GM12878 (cell line): ENCODE measurements at regions not wholly inside any gene's neighbourhood (a gene's known extent, or its start where the extent isn't known, plus 50 kb on each side); places are given as distances from the start of the nearest gene placed in this dataset.

Experiments used
- ATAC-seq: fragments of 200-7000 bp; cut with Tn5 transposase; 3 replicates; pipeline ENCODE4 v1.9.1; 2020; ENCODE audit warnings: mild to moderate bottlenecking, moderate library complexity
- BruUV-seq: library from RNA; stranded (reverse); fragments of 400-500 nt; replicated peaks from 2 replicates; lab custom pipeline; 2021; lab: Mats Ljungman, UMichigan
- CTCF ChIA-PET: fragments of 300-600 bp; sonication (Branson Sonifier 250); formaldehyde crosslinking; extraction: SDS; loops from one replicate; lab custom pipeline; 2021; ENCODE audit warnings: inconsistent platforms; lab: Yijun Ruan, JAX
- POLR2A ChIA-PET: fragments of 350-600 bp; formaldehyde crosslinking; extraction: SDS; loops from one replicate; lab custom pipeline; 2021; ENCODE audit warnings: inconsistent platforms; lab: Charles Lee
- RAD21 ChIA-PET: fragments of 300-600 bp; sonication (Branson Sonifier 250); formaldehyde crosslinking; loops from one replicate; lab custom pipeline; 2023; ENCODE audit warnings: antibody characterized with exemption; ENCODE audit not compliant: unreplicated experiment; lab: Charles Lee
- SMC1A ChIA-PET: fragments of 300-600 bp; sonication (Branson Sonifier 250); formaldehyde crosslinking; loops from one replicate; lab custom pipeline; 2023; ENCODE audit not compliant: unreplicated experiment, uncharacterized antibody; lab: Charles Lee
- DNase-seq: peaks from one replicate; pipeline ENCODE4 v3.0.0-alpha.2; 2011; ENCODE audit warnings: low read depth, low spot score
- FAIRE-seq: peaks from 3 replicates; lab custom pipeline; 2011; peaks lifted over from hg19 to GRCh38; lab: Jason Lieb, UNC
- H2AFZ ChIP-seq: 2 replicates; pipeline ENCODE4 v1.6.0; 2011; ENCODE audit warnings: low read depth, low read length, control low read depth; ENCODE audit not compliant: control insufficient read depth
- H3K27ac ChIP-seq: 2 replicates; pipeline ENCODE4 v1.5.1; 2011; ENCODE audit warnings: control low read depth; ENCODE audit not compliant: control insufficient read depth, insufficient read depth
- H3K27me3 ChIP-seq, 2 experiments: replicated peaks in 1 of 2; 2 replicates each; pipeline versions ENCODE4 v1.6.0 to v1.6.1; 2011; ENCODE audit warnings: low read length in 1 of 2; ENCODE audit not compliant: control insufficient read depth in 2 of 2, insufficient read depth in 2 of 2
- H3K36me3 ChIP-seq, 2 experiments: 2 replicates each; pipeline ENCODE4 v1.5.1; 2011; ENCODE audit warnings: low read length in 1 of 2; ENCODE audit not compliant: control insufficient read depth in 2 of 2, insufficient read depth in 2 of 2
- H3K4me1 ChIP-seq: 2 replicates; pipeline ENCODE4 v1.6.1; 2011; ENCODE audit warnings: mild to moderate bottlenecking, low read length, moderate library complexity, mixed read lengths; ENCODE audit not compliant: control insufficient read depth, insufficient read depth
- H3K4me2 ChIP-seq: 2 replicates; pipeline ENCODE4 v1.6.0; 2011; ENCODE audit warnings: control low read depth; ENCODE audit not compliant: control insufficient read depth, insufficient read depth
- H3K4me3 ChIP-seq: fragments of 200-600 bp; sonication (generic); 2 replicates; pipeline ENCODE4 v1.5.1; 2016
- H3K79me2 ChIP-seq: 2 replicates; pipeline ENCODE4 v1.6.0; 2011; ENCODE audit warnings: low read length; ENCODE audit not compliant: control insufficient read depth, insufficient read depth
- H3K9ac ChIP-seq: 2 replicates; pipeline ENCODE4 v1.8.0; 2011; ENCODE audit warnings: low read length, control low read depth, mixed read lengths; ENCODE audit not compliant: control insufficient read depth, insufficient read depth
- H3K9me3 ChIP-seq: replicated peaks from 3 replicates; pipeline ENCODE4 v1.5.1; 2011; ENCODE audit warnings: mild to moderate bottlenecking, low read length; ENCODE audit not compliant: control insufficient read depth, insufficient read depth
- H4K20me1 ChIP-seq: 2 replicates; pipeline ENCODE4 v1.6.0; 2011; ENCODE audit not compliant: control insufficient read depth, insufficient read depth
- CBFB ChIP-seq: IDR thresholded peaks from 2 replicates; pipeline ENCODE4 v1.6.1; 2016; ENCODE audit warnings: antibody characterized with exemption, low read depth
- CTCF ChIP-seq, 3 experiments: IDR thresholded peaks in 2 of 3; conservative IDR thresholded peaks in 1 of 3; 2 replicates each; pipeline ENCODE4 v1.5.1; 2011; ENCODE audit warnings: low read depth in 3 of 3, low read length in 3 of 3, mild to moderate bottlenecking in 3 of 3, control low read depth in 2 of 3, moderate library complexity in 2 of 3, inconsistent platforms in 1 of 3, mixed read lengths in 1 of 3; ENCODE audit not compliant: control insufficient read depth in 2 of 3, insufficient read depth in 1 of 3; ENCODE audit errors: extremely low read depth in 1 of 3
- EGR1 ChIP-seq, 2 experiments: IDR thresholded peaks; 1 replicate in 1 of 2; 2 replicates in 1 of 2; pipeline ENCODE4 v1.6.1; 2011 to 2012; ENCODE audit warnings: low read depth in 2 of 2, low read length in 2 of 2, borderline replicate concordance in 1 of 2, mild to moderate bottlenecking in 1 of 2, moderate library complexity in 1 of 2
- FOS ChIP-seq: IDR thresholded peaks from 3 replicates; pipeline ENCODE4 v1.6.1; 2011; ENCODE audit warnings: borderline replicate concordance; ENCODE audit not compliant: insufficient read length; ENCODE audit errors: extremely low read depth
- HSF1 ChIP-seq: fragments of 150-350 bp; IDR thresholded peaks from 2 replicates; pipeline ENCODE4 v1.6.1; 2014; ENCODE audit warnings: mild to moderate bottlenecking, low read depth, low read length
- IRF4 ChIP-seq: IDR thresholded peaks from 2 replicates; pipeline ENCODE4 v1.6.1; 2011; ENCODE audit warnings: low read depth, low read length
- MTA2 ChIP-seq: fragments of 450-650 bp; IDR thresholded peaks from 2 replicates; pipeline ENCODE4 v1.6.1; 2016; ENCODE audit warnings: low read depth, mild to moderate bottlenecking, moderate library complexity
- NFXL1 ChIP-seq: fragments of 450-650 bp; IDR thresholded peaks from 2 replicates; pipeline ENCODE4 v1.6.1; 2017; ENCODE audit warnings: antibody characterized with exemption, mild to moderate bottlenecking, borderline replicate concordance
- NR2C1 ChIP-seq: fragments of 450-650 bp; IDR thresholded peaks from 2 replicates; pipeline ENCODE4 v1.6.1; 2017; ENCODE audit warnings: antibody characterized with exemption, mild to moderate bottlenecking, moderate library complexity
- NR2C2 ChIP-seq: IDR thresholded peaks from 2 replicates; pipeline ENCODE4 v1.6.1; 2011; ENCODE audit warnings: borderline replicate concordance, low read depth; ENCODE audit not compliant: control insufficient read depth, insufficient read length
- PML ChIP-seq: IDR thresholded peaks from 2 replicates; pipeline ENCODE4 v1.6.1; 2012; ENCODE audit warnings: low read length, inconsistent platforms
- POLR2AphosphoS5 ChIP-seq: IDR thresholded peaks from 2 replicates; pipeline ENCODE4 v1.6.1; 2011; ENCODE audit warnings: mild to moderate bottlenecking, low read length, inconsistent platforms
- POU2F2 ChIP-seq: IDR thresholded peaks from 3 replicates; pipeline ENCODE4 v1.6.1; 2011; ENCODE audit warnings: low read depth, mild to moderate bottlenecking, low read length, borderline replicate concordance
- SIN3A ChIP-seq: IDR thresholded peaks from 2 replicates; pipeline ENCODE4 v1.6.1; 2012; ENCODE audit warnings: low read depth, low read length, improper control_type of control experiment
- TCF3 ChIP-seq: IDR thresholded peaks from 2 replicates; pipeline ENCODE4 v1.6.1; 2012; ENCODE audit warnings: low read depth, mild to moderate bottlenecking, low read length, borderline replicate concordance; ENCODE audit not compliant: insufficient read depth
- WGBS: methylation state at CpG from one replicate; pipeline ENCODE4 v1.1.6; 2016; ENCODE audit warnings: low lambda C conversion rate; ENCODE audit not compliant: insufficient replicate concordance, insufficient coverage; ENCODE audit errors: missing lambda C conversion rate; 5-methylcytosine and 5-hydroxymethylcytosine counted together
- in situ Hi-C: fragments of 300-500 bp; cut with MboI; formaldehyde crosslinking; loops from 9 replicates; pipeline ENCODE4 v1.14.3; 2018; ENCODE audit warnings: mixed read lengths
- intact Hi-C: fragments of 100-400 bp; cut with micrococcal nuclease; formaldehyde crosslinking; loops from one replicate; pipeline ENCODE4 v1.14.2; 2022; ENCODE audit not compliant: unreplicated experiment
- TF ChIP-seq, protein P1 (sequence below): IDR thresholded peaks from 2 replicates; pipeline ENCODE4 v1.6.1; 2011; ENCODE audit warnings: borderline replicate concordance, low read depth, mild to moderate bottlenecking, moderate library complexity, low read length; ENCODE audit not compliant: insufficient read depth, poor library complexity, severe bottlenecking
- TF ChIP-seq, protein P2 (sequence below): IDR thresholded peaks from 2 replicates; pipeline ENCODE4 v1.6.1; 2011; ENCODE audit warnings: borderline replicate concordance, low read depth, mild to moderate bottlenecking, moderate library complexity, mixed read lengths, low read length; ENCODE audit not compliant: insufficient read depth; ENCODE audit errors: extremely low read length

- in situ Hi-C loops = no loop called here
- no peaks in the 10 kb centered on the region; the same call in 2 of the 3 replicates for H3K9me3 ChIP-seq
- no peak for FAIRE-seq
- TF ChIP-seq, protein P1, sequence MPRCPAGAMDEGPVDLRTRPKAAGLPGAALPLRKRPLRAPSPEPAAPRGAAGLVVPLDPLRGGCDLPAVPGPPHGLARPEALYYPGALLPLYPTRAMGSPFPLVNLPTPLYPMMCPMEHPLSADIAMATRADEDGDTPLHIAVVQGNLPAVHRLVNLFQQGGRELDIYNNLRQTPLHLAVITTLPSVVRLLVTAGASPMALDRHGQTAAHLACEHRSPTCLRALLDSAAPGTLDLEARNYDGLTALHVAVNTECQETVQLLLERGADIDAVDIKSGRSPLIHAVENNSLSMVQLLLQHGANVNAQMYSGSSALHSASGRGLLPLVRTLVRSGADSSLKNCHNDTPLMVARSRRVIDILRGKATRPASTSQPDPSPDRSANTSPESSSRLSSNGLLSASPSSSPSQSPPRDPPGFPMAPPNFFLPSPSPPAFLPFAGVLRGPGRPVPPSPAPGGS = no peak
- no peak for TF ChIP-seq MTA2
- TF ChIP-seq POLR2AphosphoS5 = no peak
- TF ChIP-seq PML = no peak
- TF ChIP-seq NR2C1 = no peak
- TF ChIP-seq EGR1 (IDR thresholded peaks at IDR 0.05; ENCODE audit: borderline replicate concordance in 1 of 2, low read depth in 2 of 2, low read length in 2 of 2) = no peak
- no peak for TF ChIP-seq FOS
- TF ChIP-seq NR2C2 = no peak
- TF ChIP-seq NFXL1 = no peak
- no peak for TF ChIP-seq TCF3
- no peak for TF ChIP-seq IRF4
- TF ChIP-seq CBFB = no peak
- no peak for TF ChIP-seq POU2F2
- no peak for TF ChIP-seq SIN3A
- no peak for TF ChIP-seq HSF1
- TF ChIP-seq, protein P2, sequence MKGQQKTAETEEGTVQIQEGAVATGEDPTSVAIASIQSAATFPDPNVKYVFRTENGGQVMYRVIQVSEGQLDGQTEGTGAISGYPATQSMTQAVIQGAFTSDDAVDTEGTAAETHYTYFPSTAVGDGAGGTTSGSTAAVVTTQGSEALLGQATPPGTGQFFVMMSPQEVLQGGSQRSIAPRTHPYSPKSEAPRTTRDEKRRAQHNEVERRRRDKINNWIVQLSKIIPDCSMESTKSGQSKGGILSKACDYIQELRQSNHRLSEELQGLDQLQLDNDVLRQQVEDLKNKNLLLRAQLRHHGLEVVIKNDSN = no peak
- no peak for TF ChIP-seq CTCF (IDR thresholded peaks at IDR 0.05 in 2 of 3, conservative IDR thresholded peaks at IDR 0.05 in 1 of 3; ENCODE audit: control insufficient read depth in 2 of 3, extremely low read depth in 1 of 3, insufficient read depth in 1 of 3, low read depth in 3 of 3, low read length in 3 of 3)
Measured at GRCh38 chr11:116445108-116446047, 327.4 kb downstream of the BUD13 start.

More at GRCh38 chr11:116445108-116446047, 327.4 kb downstream of the BUD13 start:
- no peaks in the 10 kb centered on the region for H3K79me2 ChIP-seq
- 32% methylated on average over 6 of the region's 6 CpGs for WGBS
- CTCF ChIA-PET = interaction anchor here (1.7 kb wide), 1 partner anchor 10 kb away, joined by 4 read pairs; no protein-coding TSS in a partner anchor
- no peak overlapping the region for H3K27ac ChIP-seq
- POLR2A ChIA-PET = no interaction called here
- no peak overlapping the region for H3K4me3 ChIP-seq
- H3K4me1 ChIP-seq = no peaks in the 10 kb centered on the region
- no peak overlapping the region for H2AFZ ChIP-seq
- H3K27me3 ChIP-seq = peaks cover 0 to 1% of the 10 kb centered on the region in 2 experiments; a peak in 1 of 4 replicates
- no peaks in the 10 kb centered on the region for H3K36me3 ChIP-seq
- ATAC-seq (no peak), DNase-seq (no peak)
- H4K20me1 ChIP-seq = no peaks in the 10 kb centered on the region
- RAD21 ChIA-PET = no interaction called here
- no peak overlapping the region for H3K4me2 ChIP-seq
- SMC1A ChIA-PET = no interaction called here
- no peak overlapping the region for H3K9ac ChIP-seq
- intact Hi-C loops = no loop called here
- no TSS peak for BruUV-seq
